ENCODE measurements at regions not wholly inside any gene's neighbourhood (a gene's known extent, or its start where the extent isn't known, plus 50 kb on each side); places are given as distances from the start of the nearest gene placed in this dataset.
"Not testable (repeated sequence)": the region's sequence is repeated elsewhere in the genome, so short reads cannot be mapped to it uniquely, and the experiment has no call there.

- DNase-seq = no peak
These were observed 392.1 kb upstream of the CCL2 start for GRCh38 chr17:33862772-33863602.

DNA sequence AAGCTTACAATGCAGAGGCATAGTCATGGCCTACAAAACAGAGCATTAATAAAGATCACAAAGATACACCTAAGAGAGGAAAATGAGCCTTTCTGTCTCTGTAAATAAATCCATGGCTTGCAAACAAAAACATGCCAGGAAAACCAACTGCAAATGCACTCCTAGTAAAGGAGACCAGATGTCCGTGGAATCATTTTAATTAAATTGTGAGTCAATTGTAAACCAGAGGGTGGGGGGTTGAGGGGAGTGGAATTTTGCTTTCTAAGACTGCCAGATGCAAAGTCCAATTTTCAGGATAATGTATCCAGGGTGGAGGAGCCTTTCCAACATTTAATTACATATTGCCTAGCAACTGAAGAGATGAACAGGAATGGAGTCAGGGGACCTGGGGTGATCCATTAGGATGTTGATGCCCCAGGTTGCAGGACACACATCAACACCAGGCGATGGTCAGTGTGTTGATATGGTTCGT lies 390.3 kb upstream of the CCL2 start:
- no peak for DNase-seq

DNA sequence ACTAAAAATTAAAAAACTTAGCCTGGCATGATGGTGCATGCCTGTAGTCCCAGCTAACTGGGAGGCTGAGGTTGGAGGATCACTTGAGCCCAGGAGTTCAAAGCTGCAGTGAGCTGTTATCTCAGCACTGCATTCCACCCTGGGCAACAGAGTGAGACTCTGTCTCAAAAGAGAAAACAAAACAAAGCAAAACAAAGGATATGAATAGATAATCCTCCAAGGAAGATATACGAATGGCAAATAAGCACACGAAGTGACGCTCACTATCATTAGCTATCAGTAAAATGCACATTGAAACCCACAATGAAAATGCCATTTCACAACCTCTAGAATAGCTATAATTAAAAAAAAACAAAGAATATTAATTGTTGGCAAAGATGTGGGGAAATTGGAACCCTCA lies 386.2 kb upstream of the CCL2 start:
- DNase-seq = no peak

DNA sequence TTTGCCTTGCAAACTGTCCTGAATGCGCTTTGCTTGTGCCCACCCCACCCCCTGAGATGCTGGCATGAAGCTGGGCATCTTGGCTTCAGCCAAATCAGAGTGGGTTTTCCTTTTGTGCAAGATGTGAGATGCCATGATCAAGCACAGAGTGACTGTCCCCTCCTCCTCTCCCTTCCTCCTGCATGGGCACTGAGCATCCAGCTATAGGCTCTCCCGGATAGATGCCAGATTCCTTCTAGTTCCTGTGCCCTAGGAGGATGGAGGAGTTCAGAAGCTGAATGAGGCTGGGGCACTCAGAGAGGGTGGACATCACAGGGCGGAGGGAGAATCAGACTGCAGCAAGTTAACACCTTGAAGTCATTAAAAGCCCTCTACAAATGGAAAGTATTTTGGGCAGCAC lies 384.1 kb upstream of the CCL2 start:
- DNase-seq = no peak

GRCh38 chr17:33871720-33872540 lies 383.2 kb upstream of the CCL2 start:
- no peak for DNase-seq

- DNase-seq = no peak
These were observed 381.9 kb upstream of the CCL2 start for GRCh38 chr17:33873201-33873617.

DNA sequence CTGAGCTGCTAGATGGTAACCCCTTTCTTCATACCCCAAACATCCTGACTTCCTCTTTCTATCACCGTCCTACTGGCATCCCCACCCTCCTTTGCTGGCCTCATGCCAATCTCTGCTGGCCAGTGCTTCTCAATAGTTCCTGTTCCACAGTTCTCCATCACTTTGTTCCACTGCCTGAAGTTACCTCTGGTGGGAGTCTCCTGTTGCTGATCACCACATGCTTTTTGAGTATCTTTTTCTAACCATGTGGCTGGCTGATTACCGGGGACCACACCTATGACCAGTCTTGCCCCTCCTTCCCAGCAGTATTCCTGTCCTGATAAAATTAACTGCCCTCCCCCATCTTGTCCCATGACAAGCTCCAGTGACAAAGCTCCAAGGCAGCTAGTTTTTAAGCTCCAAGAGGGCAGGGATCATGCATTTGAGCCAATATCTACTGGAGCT lies 380.4 kb upstream of the CCL2 start:
- no peak for DNase-seq

GRCh38 chr17:33875973-33876372 lies 379.1 kb upstream of the CCL2 start:
- no peak for DNase-seq

DNA sequence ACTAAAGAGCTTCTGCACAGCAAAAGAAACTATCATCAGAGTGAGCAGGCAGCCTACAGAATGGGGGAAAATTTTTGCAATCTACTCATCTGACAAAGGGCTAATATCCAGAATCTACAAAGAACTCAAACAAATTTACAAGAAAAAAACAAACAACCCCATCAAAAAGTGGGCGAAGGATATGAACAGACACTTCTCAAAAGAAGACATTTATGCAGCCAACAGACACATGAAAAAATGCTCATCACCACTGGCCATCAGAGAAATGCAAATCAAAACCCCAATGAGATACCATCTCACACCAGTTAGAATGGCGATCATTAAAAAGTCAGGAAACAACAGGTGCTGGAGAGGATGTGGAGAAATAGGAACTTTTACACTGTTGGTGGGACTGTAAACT lies 372.8 kb upstream of the CCL2 start:
- not testable (repeated sequence) for DNase-seq

DNA sequence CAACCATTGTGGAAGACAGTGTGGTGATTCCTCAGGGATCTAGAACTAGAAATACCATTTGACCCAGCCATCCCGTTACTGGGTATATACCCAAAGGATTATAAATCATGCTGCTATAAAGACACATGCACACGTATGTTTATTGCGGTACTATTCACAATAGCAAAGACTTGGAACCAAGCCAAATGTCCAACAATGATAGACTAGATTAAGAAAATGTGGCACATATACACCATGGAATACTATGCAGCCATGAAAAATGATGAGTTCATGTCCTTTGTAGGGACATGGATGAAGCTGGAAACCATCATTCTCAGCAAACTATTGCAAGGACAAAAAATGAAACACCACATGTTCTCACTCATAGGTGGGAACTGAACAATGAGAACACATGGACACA lies 372.4 kb upstream of the CCL2 start:
- DNase-seq = not testable (repeated sequence)

DNA sequence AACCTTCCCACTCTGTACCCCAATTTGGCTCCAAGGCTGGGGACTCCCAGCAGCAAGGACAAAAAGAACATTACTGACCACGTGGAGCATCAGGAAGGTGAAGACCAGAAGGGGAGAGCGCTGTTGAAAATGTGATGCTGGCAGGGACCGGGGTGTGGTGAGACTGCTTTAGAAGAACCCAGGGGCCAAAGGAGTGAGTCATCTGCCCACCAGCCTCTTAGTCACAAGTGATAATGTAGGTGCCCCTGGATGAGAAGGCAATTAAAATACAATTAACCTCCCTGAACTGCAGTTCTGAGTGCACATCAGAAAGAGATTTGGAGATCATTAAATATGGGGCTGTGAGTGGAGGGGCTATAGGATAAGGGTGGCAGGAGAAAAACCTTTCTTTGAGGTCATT lies 366.6 kb upstream of the CCL2 start:
- DNase-seq = no peak

DNA sequence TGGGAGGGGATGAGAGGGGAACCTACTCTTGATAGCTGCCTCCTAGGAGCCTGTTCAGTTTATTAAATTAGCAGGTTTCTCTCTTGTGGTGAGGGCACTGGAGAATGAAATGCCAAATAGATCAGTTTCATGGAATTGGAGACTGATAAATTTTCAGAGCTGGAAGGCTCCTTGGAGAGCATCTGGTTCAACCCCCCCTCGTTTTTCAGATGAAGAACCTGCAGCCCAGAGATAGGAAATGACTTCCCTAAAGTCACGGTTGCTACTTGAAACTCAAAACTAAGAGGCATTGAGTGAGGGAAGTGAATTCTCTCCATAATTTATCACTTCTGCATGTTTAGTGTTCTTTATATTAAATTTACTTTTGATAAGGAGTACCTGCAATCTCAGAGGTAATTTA lies 366.0 kb upstream of the CCL2 start:
- DNase-seq = no peak

GRCh38 chr17:33889766-33890165 lies 365.3 kb upstream of the CCL2 start:
- no peak for DNase-seq

DNA sequence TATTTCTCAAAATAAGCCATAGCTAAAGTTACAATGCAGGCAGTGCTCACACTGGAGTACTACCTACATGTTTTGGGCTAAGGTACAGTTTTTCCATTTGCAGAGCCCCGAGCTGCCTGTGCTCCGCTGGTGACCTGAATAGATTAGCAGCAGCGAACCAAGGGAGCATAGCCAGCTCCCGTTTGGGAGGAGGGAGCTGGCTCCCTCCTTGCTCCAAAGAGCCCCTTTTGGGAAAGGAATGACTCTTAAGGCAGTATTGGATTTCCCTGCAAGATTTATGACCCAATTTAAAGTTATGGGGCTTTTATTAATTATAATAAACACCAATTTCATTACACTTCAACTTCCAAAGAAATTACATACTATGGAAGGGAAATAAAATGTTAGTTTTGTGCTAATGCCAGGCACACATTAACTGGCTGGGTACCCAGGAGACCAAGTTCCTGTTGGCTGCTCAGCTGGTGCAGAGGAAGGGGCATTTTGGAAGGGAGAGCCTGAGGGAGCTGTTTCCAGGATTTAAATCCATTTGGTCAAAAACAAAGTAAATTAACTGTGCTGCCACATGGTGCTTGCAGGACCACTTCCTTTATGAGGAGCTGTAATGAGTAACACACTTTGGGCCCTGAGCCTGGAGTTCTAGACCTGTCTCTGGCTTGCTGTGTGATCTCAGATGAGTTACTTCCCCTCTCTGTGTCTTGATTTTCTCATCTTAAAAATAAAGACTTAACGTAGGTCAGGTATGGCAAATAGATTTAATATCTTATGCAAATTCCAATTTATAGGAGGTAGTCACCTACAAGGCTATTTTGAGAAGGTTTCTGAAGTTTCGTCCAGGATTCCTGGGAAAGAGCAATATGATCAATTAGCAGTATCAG lies 362.1 kb upstream of the CCL2 start:
- DNase-seq = no peak

DNA sequence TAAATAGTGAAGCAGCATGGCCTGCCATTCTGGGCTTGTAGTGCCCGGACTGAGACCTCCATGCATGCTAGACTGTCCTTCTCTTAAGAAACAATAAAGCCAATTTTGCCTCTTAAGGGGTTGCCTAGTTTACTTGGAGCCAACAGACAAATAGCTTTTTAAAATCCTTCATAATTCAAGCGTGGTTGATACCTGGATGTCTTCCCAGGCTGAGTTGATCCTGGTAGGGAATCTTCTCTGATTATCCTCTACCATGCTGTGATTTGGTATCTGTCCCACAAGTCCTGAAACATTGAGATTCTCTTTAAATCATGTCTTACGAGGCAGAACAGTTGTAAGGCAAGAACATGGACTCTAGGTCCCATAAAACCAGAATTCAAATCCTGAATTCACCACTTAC lies 359.6 kb upstream of the CCL2 start:
- DNase-seq = no peak

GRCh38 chr17:33896263-33896662 lies 358.8 kb upstream of the CCL2 start:
- no peak for DNase-seq

GRCh38 chr17:33901085-33901484 lies 354.0 kb upstream of the CCL2 start:
- DNase-seq = no peak

GRCh38 chr17:33902901-33903449 lies 352.1 kb upstream of the CCL2 start:
- DNase-seq = no peak

GRCh38 chr17:33904476-33904875 lies 350.6 kb upstream of the CCL2 start:
- DNase-seq = no peak

- no peak for DNase-seq
These were observed 349.7 kb upstream of the CCL2 start for GRCh38 chr17:33905338-33905800.

DNA sequence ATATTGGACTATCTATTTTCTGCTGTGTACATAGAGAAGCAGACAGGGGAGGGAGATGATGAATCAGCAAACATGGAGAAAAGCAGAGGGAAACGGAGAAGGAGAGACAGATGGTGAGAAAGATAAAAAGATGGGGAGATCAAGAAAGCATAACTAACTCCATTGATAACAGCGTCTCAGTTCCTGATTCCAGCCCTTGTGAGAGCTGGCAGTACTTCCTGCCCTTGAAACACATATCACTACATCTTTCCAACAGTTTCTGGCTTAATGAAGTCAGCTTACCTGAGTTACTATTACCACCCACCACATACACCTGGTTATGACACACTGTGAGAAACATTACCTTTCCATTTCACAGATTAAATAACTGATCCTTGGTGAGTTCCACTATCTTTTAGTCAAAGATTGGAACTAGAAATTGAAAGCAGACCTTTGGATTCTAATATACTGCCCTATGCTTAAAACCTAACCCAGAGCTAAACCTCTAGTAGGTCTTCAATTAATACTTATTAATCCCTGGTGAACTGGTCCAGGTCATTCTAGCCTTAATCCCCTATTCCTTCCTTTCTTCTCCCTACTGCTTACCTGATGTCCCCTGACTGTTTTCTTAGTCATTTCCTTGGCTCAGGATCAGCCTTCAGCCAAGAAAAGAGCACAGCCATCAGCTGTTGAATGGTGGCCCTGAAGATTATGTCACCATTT lies 346.6 kb upstream of the CCL2 start:
- no peak for DNase-seq
